Right ventricle myocardium inferior (tissue), 1 donor: ENCODE measurements at regions not wholly inside any gene's neighbourhood (a gene's known extent, or its start where the extent isn't known, plus 50 kb on each side); places are given as distances from the start of the nearest gene placed in this dataset.
"Not testable (repeated sequence)": the region's sequence is repeated elsewhere in the genome, so short reads cannot be mapped to it uniquely, and the experiment has no call there.

Source experiments
- ATAC-seq: fragments of 200-7000 bp; cut with Tn5 transposase; one replicate; pipeline ENCODE4 v1.9.1; 2020; ENCODE audit warnings: mild to moderate bottlenecking, moderate library complexity
- DNase-seq: peaks from one replicate; pipeline ENCODE4 v3.0.0; 2021; ENCODE audit errors: missing footprints
- intact Hi-C: fragments of 100-400 bp; cut with DNase I; formaldehyde crosslinking; loops from one replicate; pipeline ENCODE4 v1.11.0; 2022
- donor health status: DM: no; HTN: yes; CAD: no; lungs with severe emphysema.

DNA sequence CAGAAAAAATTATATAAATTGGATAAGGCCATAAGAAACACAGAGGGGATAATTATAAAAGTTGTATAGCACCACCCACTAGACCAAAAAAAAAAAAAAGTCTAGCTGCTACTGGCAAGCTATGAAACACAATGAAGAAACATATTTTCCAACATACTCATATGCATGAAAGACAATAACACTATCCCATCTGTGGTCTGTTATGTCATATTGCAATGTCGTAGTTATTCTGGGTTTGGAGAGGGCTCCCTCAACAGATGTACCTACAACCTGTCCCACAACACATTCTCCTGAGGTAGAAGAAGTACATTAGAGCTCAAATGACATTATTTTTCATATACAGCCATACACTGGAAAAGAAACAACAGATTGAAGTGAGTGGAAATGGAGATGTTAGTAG is 517.6 kb upstream of the ADGRL4 start:
- ATAC-seq (no peak), DNase-seq (no peak)
- intact Hi-C loops = no loop called here

- DNase-seq = no peak
- intact Hi-C loops = no loop called here
- ATAC-seq = no peak
Measured at GRCh38 chr1:79519084-79519760, 512.7 kb upstream of the ADGRL4 start.

GRCh38 chr1:79517470-79518224 is 511.1 kb upstream of the ADGRL4 start:
- no peak for ATAC-seq
- DNase-seq = no peak
- intact Hi-C loops = no loop called here

DNA sequence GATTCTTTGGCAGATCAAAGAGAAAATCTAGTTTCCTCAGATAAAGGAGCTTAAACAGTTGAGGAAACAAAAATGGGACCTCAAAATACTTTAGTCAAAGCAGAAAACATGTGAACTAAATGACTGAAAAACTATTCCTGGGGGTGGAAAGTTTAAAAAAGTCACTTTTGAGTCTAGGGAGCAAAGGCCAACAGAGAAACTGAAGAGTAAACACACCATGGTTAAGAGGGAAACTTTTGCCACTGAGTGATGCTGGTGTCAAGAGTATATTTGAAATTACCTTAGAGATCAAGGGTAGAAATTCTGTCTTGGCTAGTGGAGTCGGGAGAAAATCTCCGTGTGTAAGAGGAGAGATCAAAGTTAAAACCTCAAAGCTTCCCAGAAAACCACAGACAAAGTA is 501.2 kb upstream of the ADGRL4 start:
- DNase-seq = no peak
- no peak for ATAC-seq
- intact Hi-C loops = no loop called here

DNA sequence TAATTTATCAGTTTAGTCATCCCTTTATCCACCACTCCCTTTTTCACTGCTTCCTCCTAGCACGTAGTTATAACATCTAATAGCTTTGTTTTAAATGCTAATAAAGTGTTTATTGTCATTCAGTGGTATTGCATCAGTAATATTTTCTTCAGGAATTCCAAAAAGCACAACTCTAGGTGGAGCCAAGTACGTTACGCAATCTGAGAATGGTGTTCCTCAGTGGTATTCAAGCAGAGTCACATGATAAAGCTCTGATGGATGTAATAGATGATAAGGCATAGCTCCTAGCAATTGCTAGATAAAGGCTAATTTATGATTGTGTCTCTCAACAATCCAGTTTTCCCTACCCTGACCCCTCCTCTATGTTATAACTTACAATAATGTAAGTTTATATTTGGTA is 494.6 kb upstream of the ADGRL4 start:
- DNase-seq = no peak
- intact Hi-C loops = no loop called here
- ATAC-seq = no peak

DNA sequence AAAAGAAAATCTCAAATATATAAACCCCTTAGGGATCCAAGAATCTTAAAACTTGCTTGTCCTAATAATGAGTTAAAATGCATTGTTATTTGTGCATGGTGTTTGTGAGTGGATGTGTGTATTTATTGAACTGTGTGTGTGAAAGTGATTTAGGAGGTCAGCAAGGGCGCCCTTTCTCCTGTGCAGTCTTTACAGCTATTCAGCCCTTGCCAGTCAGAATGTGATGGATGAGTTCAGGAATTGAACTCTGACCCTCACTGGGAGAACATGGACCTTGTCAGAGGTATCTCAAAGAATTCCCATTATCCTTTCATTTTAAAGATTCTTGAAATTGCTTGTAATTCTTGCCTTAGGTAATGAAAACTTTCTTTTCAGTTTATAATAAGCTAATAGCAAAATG is 493.0 kb upstream of the ADGRL4 start:
- DNase-seq (no peak), ATAC-seq (no peak)
- intact Hi-C loops = no loop called here

DNA sequence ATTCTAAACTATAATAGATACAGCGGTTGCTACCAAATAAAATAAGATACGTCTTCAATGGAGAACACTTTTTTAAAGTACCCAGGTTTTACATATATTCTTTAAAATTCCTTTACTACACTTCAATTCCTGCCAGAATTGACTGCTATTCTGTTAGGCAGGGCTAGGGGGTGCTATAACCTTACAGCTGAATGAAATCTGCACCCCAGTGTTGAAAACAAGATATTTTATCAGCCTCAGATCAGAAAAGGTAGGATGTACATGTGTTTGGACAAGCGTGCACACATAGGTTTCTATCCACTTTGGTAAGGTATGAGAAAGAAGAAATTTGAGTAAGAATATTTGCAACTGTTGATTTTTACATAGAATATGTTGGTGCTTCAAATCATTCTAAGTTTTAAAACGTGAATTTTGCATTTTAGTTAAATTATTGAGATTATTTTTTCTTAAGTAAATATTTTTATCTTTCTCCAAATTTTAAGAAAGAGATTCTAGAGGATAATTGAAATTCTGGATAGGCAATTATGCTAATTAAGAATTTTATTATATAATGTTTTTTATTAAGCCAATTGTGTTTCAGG is 490.8 kb upstream of the ADGRL4 start:
- intact Hi-C loops = no loop called here
- no peak for ATAC-seq
- no peak for DNase-seq

GRCh38 chr1:79496129-79496528 is 489.6 kb upstream of the ADGRL4 start:
- intact Hi-C loops = no loop called here
- ATAC-seq = no peak
- no peak for DNase-seq

GRCh38 chr1:79493702-79494101 is 487.2 kb upstream of the ADGRL4 start:
- DNase-seq, intact Hi-C loops, ATAC-seq: not testable (repeated sequence)

DNA sequence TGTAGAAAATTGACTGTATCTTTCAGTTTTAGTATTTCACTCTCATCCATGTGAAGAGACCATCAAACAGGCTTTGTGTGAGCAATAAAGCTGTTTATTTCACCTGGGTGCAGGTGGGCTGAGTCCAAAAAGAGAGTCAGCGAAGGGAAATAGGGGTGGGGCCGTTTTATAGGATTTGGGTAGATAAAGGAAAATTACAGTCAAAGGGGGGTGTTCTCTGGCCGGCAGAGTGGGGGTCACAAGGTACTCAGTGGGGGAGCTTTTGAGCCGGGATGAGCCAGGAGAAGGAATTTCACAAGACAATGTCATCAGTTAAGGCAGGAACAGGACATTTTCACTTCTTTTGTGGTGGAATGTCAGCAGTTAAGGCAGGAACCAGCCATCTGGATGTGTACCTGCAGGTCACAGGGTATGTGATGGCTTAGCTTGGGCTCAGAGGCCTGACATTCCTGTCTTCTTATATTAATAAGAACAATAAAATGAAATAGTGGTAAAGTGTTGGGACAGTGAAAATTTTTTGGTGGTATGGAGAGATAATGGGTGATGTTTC is 482.1 kb upstream of the ADGRL4 start:
- intact Hi-C loops, ATAC-seq, DNase-seq: not testable (repeated sequence)

GRCh38 chr1:79478728-79479373 is 472.3 kb upstream of the ADGRL4 start:
- intact Hi-C loops = no loop called here
- DNase-seq = no peak
- ATAC-seq = peak; percentile 71

DNA sequence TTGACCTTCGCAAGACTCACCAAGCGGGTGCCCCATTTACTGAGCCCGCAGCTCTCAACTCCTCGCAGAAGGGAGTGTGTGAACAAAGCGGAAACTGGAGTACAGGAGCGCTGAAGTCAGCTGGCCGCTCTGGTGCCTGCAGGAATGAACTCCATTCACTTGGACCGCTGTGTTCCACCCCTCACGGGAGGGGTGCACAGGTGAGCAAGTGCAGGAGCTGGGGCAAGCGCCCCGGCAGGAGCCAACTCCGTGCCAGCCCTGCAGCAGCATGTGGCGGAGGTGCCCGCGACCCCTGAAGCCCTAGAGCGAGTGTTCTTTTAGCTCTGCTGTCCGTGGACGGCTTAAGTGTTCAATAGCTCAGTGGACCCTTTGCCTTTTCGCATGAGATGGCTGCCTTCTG is 471.6 kb upstream of the ADGRL4 start:
- ATAC-seq (no peak), DNase-seq (no peak)
- intact Hi-C loops = no loop called here

DNA sequence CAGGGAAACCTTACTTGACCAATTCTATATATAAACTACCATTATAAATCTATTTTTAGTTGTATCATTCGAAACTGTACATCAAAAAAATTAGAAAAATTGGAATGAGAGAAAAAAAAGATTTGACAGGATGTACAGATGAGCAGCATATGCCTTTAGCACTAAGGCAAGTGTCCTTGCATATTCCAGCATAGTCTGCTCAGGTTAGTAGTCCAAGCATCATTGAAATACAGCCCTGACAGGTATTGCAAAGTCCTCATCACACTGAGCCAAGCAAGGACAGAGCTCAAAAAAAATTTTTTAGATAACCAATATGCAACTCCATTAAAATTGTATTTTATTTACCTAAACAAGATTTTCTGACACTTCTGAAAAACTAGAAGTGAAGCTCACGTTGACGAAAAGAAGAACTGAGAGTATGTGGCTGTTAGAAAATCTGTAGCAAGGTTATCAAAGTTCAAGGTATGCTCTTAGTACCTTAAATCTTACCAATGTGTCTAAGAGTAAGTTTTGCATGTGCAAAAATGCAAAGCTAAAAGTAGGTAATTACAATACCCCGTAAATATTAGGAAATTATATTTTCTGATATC is 465.6 kb upstream of the ADGRL4 start:
- ATAC-seq = no peak
- intact Hi-C loops = no loop called here

DNA sequence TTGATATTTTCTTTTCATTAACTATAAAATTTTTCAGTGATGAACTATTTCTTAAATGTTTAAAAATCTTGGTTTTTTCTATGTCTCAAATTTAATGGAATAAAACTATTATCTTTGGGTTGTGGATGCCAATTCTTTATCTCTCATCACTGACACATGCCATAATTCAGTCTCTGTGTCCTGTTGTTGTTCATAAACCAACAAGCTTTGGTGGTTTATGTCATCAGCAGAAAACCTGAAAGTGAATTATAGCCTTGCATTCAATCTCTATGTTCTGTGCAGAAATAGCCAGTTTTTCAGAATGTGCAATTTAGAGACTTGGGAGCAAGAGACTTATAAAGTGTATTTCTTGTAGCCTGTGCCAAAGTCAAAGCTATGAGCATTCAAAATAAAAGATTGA is 462.6 kb upstream of the ADGRL4 start:
- DNase-seq (no peak), ATAC-seq (no peak)
- intact Hi-C loops = no loop called here

More for the DNA sequence above, 465.6 kb upstream of the ADGRL4 start:
- no peak for DNase-seq

- intact Hi-C loops = no loop called here
- no peak for ATAC-seq
- DNase-seq = no peak
Measured at GRCh38 chr1:79460773-79461436, 454.4 kb upstream of the ADGRL4 start.

GRCh38 chr1:79457562-79458224 is 451.2 kb upstream of the ADGRL4 start:
- no peak for ATAC-seq
- no peak for DNase-seq
- intact Hi-C loops = no loop called here

GRCh38 chr1:79448426-79448825 is 441.9 kb upstream of the ADGRL4 start:
- ATAC-seq (no peak), DNase-seq (no peak)
- intact Hi-C loops = no loop called here

DNA sequence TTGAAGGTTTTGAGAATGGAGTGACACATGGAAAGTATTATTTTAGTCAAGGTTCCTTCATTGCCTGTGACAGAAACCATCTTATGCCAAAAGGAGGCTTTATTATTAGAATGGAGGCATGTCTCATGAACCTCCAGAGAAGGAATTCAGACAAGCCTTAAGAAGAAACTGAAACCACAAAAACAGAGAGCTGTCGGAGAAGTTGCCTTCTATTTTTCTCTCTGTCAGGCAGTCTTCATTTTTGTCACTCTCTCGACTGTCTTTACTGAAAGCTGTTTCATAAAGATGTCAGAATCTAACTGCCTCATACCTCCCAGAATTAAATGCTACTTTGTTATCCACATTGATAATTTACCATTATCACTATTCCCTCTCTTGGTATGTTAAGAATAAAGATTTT is 434.7 kb upstream of the ADGRL4 start:
- no peak for DNase-seq
- intact Hi-C loops = no loop called here
- ATAC-seq = no peak
